Upper lobe of left lung (tissue), 6 donors: ENCODE measurements at regions not wholly inside any gene's neighbourhood (a gene's known extent, or its start where the extent isn't known, plus 50 kb on each side); places are given as distances from the start of the nearest gene placed in this dataset.
"Not testable (repeated sequence)": the region's sequence is repeated elsewhere in the genome, so short reads cannot be mapped to it uniquely, and the experiment has no call there.

Experiments used
- ATAC-seq, 2 donors: fragments of 200-7000 bp; cut with Tn5 transposase; one replicate each; pipeline ENCODE4 v1.9.1; 2022; ENCODE audit warnings: mild to moderate bottlenecking in 2 of 2, moderate library complexity in 2 of 2; ENCODE audit not compliant: low FRiP score in 2 of 2
- DNase-seq, 2 donors: peaks; one replicate each; pipeline ENCODE4 v3.0.0-alpha.2; 2019 to 2020
- H3K27ac ChIP-seq, 4 donors: fragments of 200-600 bp; sonication (generic); one replicate each; pipeline ENCODE4 v1.5.1; 2016 to 2019
- H3K27me3 ChIP-seq, 4 donors: fragments of 200-600 bp; sonication (generic); one replicate each; pipeline ENCODE4 v1.5.1; 2017 to 2019
- H3K36me3 ChIP-seq, 4 donors: fragments of 200-600 bp; sonication (generic); one replicate each; pipeline ENCODE4 v1.5.1; 2016 to 2019
- H3K4me1 ChIP-seq, 4 donors: fragments of 200-600 bp; sonication (generic); one replicate each; pipeline ENCODE4 v1.5.1; 2018 to 2019
- H3K4me3 ChIP-seq, 4 donors: fragments of 200-600 bp; sonication (generic); one replicate each; pipeline ENCODE4 v1.5.1; 2017 to 2019; ENCODE audit warnings: mild to moderate bottlenecking in 2 of 4, moderate library complexity in 1 of 4
- H3K9me3 ChIP-seq, 4 donors: fragments of 200-600 bp; sonication (generic); one replicate each; pipeline ENCODE4 v1.5.1; 2018 to 2019
- CTCF ChIP-seq, 6 experiments: fragments of 450-650 bp in 4 of 6; fragments of 200-600 bp in 2 of 6; sonication (generic) in 2 of 6; IDR thresholded peaks; one replicate each; pipeline ENCODE4 v1.5.1; 2016 to 2019; ENCODE audit warnings: antibody characterized with exemption in 6 of 6
- EP300 ChIP-seq, 4 donors: sonication (generic); formaldehyde crosslinking; IDR thresholded peaks; one replicate each; pipeline ENCODE4 v1.5.1; 2017; ENCODE audit warnings: antibody characterized with exemption in 4 of 4, control low read depth in 2 of 4
- POLR2A ChIP-seq, 4 donors: fragments of 450-650 bp; IDR thresholded peaks; one replicate each; pipeline ENCODE4 v1.5.1; 2016 to 2017; ENCODE audit warnings: antibody characterized with exemption in 4 of 4, mild to moderate bottlenecking in 2 of 4
- POLR2AphosphoS5 ChIP-seq, 2 donors: sonication (generic); formaldehyde crosslinking; IDR thresholded peaks; one replicate each; pipeline ENCODE4 v1.5.1; 2017; ENCODE audit warnings: antibody characterized with exemption in 2 of 2
- WGBS, 2 donors: methylation state at CpG; one replicate each; pipeline ENCODE4 v1.1.5; 2017 to 2018; 5-methylcytosine and 5-hydroxymethylcytosine counted together
- donor health status: DM: no; HTN: no; CAD: no; lungs with moderate emphysema.
- donor health status: DM: no; HTN: yes; CAD: no; lungs with severe emphysema.

DNA sequence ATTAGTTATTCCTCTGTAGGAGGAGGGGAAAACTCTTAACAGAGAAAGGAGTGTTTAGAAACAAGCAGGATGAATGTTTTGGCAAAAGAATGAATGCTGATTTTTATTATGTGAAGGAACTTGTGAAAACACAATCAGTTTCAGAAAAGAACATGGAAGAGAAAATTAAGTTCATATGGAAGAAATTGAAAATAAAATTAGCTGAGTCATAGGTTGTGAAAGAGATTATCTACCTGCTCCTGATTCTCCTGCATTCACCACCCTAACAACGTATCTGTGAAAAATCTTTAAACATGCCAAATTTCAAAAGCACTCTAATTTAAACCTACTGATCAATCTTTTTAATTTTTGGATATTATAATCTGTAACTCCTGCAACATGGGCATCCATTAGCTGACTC lies 227.3 kb upstream of the RSPO3 start:
- Histone ChIP-seq H3K36me3 (no peaks in the 10 kb centered on the region), H3K4me3 (no peak overlapping the region), H3K27ac (no peak overlapping the region), H3K27me3 (no peaks in the 10 kb centered on the region), H3K9me3 (no peaks in the 10 kb centered on the region), H3K4me1 (no peaks in the 10 kb centered on the region)
- 68 to 73% methylated on average over 1 of the region's 1 CpG for WGBS, 2 donors
- ATAC-seq, result no peak
- TF ChIP-seq POLR2AphosphoS5 (IDR thresholded peaks at IDR 0.05) (no peak), EP300 (IDR thresholded peaks at IDR 0.05) (no peak), CTCF (IDR thresholded peaks at IDR 0.05) (no peak), POLR2A (IDR thresholded peaks at IDR 0.05) (no peak)
- no peak for DNase-seq

- 50 to 70% methylated on average over 1 to 5 of the region's 5 CpGs for WGBS, 2 donors
- H3K9me3 ChIP-seq, H3K27me3 ChIP-seq, H3K36me3 ChIP-seq, H3K4me1 ChIP-seq, ATAC-seq, DNase-seq, H3K27ac ChIP-seq, H3K4me3 ChIP-seq: not testable (repeated sequence)
Measured at GRCh38 chr6:126892869-126893268, 225.6 kb upstream of the RSPO3 start.

DNA sequence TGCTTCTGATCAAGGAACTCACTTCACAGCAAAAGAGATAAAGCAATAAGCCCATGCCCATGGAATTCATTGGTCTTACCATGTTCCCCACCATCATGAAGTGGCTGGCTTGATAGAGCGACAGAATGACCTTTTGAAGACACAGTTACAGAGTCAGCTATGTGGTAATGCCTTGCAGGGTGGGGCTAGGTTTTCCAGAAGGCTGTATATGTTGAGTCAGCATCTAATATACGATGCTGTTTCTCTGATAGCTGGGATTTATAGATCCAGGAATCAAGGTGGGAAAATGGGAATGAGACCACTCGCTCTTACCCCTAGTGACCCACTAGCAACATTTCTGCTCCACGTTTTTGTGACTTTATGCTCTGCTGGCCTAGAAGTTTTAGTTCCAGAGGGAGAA lies 220.7 kb upstream of the RSPO3 start:
- no peaks in the 10 kb centered on the region for H3K27me3 ChIP-seq
- TF ChIP-seq EP300 (IDR thresholded peaks at IDR 0.05), result no peak
- no peak for TF ChIP-seq CTCF (IDR thresholded peaks at IDR 0.05)
- TF ChIP-seq POLR2AphosphoS5 (IDR thresholded peaks at IDR 0.05), result no peak
- no peak for TF ChIP-seq POLR2A (IDR thresholded peaks at IDR 0.05)
- ATAC-seq, result peak in 1 of 2 donors; percentile 35
- H3K36me3 ChIP-seq, result no peaks in the 10 kb centered on the region
- no peak overlapping the region for H3K4me3 ChIP-seq
- 76 to 81% methylated on average over 4 of the region's 4 CpGs for whole genome bisulfite sequencing, 2 donors
- no peaks in the 10 kb centered on the region for H3K9me3 ChIP-seq
- H3K27ac ChIP-seq, result no peak overlapping the region
- H3K4me1 ChIP-seq, result no peaks in the 10 kb centered on the region
- no peak for DNase-seq

DNA sequence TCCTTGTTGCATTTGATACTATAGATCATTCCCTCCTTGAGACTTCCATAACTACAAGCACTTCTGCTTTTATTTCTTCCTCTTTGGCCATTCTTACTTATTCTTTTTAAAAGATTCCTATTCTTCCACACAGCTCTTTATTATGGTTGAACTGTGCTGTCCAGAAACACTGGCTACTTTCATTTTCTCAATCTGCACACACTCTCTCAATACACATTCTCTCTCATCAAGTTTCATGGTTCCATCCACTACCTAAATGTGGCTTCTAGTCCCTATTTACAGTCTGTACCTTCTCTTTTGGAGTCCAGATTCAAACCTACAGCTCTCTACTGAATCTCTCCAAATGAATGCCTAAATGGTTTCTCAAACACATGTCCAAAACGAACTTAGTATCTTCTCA lies 214.3 kb upstream of the RSPO3 start:
- DNase-seq, result no peak
- Histone ChIP-seq H3K4me3 (no peak overlapping the region), H3K4me1 (no peaks in the 10 kb centered on the region), H3K36me3 (no peaks in the 10 kb centered on the region), H3K9me3 (no peaks in the 10 kb centered on the region), H3K27ac (no peak overlapping the region), H3K27me3 (no peaks in the 10 kb centered on the region)
- 82 to 92% methylated on average over 1 of the region's 1 CpG for WGBS, 2 donors
- no peak for ATAC-seq
- TF ChIP-seq EP300 (IDR thresholded peaks at IDR 0.05), result no peak
- TF ChIP-seq POLR2AphosphoS5 (IDR thresholded peaks at IDR 0.05), result no peak
- TF ChIP-seq POLR2A (IDR thresholded peaks at IDR 0.05), result no peak
- TF ChIP-seq CTCF (IDR thresholded peaks at IDR 0.05), result no peak

DNA sequence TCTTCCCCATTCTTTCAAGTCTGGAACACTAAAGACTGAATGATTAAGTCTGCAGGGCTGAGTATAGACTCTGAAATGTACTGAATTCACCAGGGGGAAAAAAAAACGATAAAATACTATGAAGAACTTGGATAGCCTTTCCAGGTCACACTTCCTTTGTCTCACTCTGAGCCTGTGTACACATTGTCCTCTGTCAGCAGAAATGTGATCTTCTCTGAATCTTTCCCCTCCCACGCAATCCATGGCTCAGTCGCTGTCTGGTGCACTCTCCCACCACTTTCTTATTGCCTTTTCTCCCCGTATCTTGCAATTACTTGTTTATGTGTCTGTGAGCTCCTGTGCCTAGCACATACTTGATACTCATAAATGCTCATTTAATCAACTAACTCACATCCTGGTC lies 212.6 kb upstream of the RSPO3 start:
- Histone ChIP-seq H3K4me1 (no peaks in the 10 kb centered on the region), H3K9me3 (no peaks in the 10 kb centered on the region), H3K27me3 (no peaks in the 10 kb centered on the region), H3K36me3 (no peaks in the 10 kb centered on the region), H3K27ac (no peak overlapping the region), H3K4me3 (no peak overlapping the region)
- WGBS, 2 donors, result 71 to 80% methylated on average over 4 of the region's 4 CpGs
- no peak for TF ChIP-seq EP300 (IDR thresholded peaks at IDR 0.05)
- no peak for TF ChIP-seq POLR2AphosphoS5 (IDR thresholded peaks at IDR 0.05)
- TF ChIP-seq POLR2A (IDR thresholded peaks at IDR 0.05), result no peak
- no peak for DNase-seq
- peak in 1 of 2 donors; percentile 40 for ATAC-seq

DNA sequence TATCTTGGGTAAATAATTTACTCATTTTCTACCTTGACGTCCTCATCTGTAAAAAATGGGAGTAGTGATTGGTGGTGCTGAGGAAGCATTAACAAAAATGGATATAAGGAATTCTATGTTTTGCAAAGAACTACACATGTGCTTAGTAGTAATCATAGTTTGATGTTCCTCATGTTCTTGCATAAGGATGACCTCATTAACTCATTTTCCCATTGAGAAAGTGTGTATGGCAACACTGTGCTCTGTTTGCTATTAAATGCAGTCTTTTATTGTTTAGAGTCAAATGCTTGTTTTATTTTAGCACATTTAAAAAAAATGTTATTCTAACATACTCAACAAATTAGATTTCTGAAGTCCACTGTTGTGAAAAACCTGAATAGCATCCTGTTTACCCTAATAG lies 211.2 kb upstream of the RSPO3 start:
- Histone ChIP-seq H3K27me3 (no peaks in the 10 kb centered on the region), H3K27ac (no peak overlapping the region), H3K9me3 (no peaks in the 10 kb centered on the region), H3K4me1 (no peaks in the 10 kb centered on the region), H3K4me3 (no peak overlapping the region), H3K36me3 (no peaks in the 10 kb centered on the region)
- TF ChIP-seq EP300 (IDR thresholded peaks at IDR 0.05), result no peak
- ATAC-seq (no peak), DNase-seq (no peak)
- 54 to 66% methylated on average over 1 of the region's 1 CpG for WGBS, 2 donors
